Endothelial cell of hepatic sinusoid (primary cell): ENCODE measurements at regions not wholly inside any gene's neighbourhood (a gene's known extent, or its start where the extent isn't known, plus 50 kb on each side); places are given as distances from the start of the nearest gene placed in this dataset.
"Not testable (repeated sequence)": the region's sequence is repeated elsewhere in the genome, so short reads cannot be mapped to it uniquely, and the experiment has no call there.

ENCODE experiments used
- in situ Hi-C: cut with HindIII; loops from 2 replicates; pipeline ENCODE4 v1.10.0; 2017; ENCODE audit warnings: low sequenced_read_pairs

GRCh38 chr5:152185547-152186245 is 219.4 kb downstream of the NMUR2 start:
- in situ Hi-C loops = no loop called here

- in situ Hi-C loops = no loop called here
Observed at GRCh38 chr5:152184266-152184665, 220.8 kb downstream of the NMUR2 start.

- in situ Hi-C loops = no loop called here
Observed at GRCh38 chr5:152181461-152181860, 223.6 kb downstream of the NMUR2 start.

GRCh38 chr5:152178350-152178699 is 226.8 kb downstream of the NMUR2 start:
- in situ Hi-C loops = no loop called here

- in situ Hi-C loops = no loop called here
Observed at GRCh38 chr5:152177626-152178349, 227.3 kb downstream of the NMUR2 start.

GRCh38 chr5:152171888-152172287 is 233.2 kb downstream of the NMUR2 start:
- in situ Hi-C loops = no loop called here

- in situ Hi-C loops = no loop called here
Observed at GRCh38 chr5:152170350-152170749, 234.7 kb downstream of the NMUR2 start.

GRCh38 chr5:152164860-152165259 is 240.2 kb upstream of the GLRA1 start:
- in situ Hi-C loops = no loop called here

- in situ Hi-C loops = not testable (repeated sequence)
Observed at GRCh38 chr5:152159894-152160293, 235.2 kb upstream of the GLRA1 start.

GRCh38 chr5:152154452-152154851 is 229.8 kb upstream of the GLRA1 start:
- in situ Hi-C loops = not testable (repeated sequence)

GRCh38 chr5:152151940-152152339 is 227.3 kb upstream of the GLRA1 start:
- in situ Hi-C loops = no loop called here

GRCh38 chr5:152151113-152151512 is 226.5 kb upstream of the GLRA1 start:
- in situ Hi-C loops = no loop called here

GRCh38 chr5:152147286-152147685 is 222.6 kb upstream of the GLRA1 start:
- in situ Hi-C loops = loop anchor here (25.0 kb wide), 1 partner anchor 535 kb away; no protein-coding TSS in a partner anchor

- in situ Hi-C loops = loop anchor here (25.0 kb wide), 1 partner anchor 534 kb away; no protein-coding TSS in a partner anchor
Observed at GRCh38 chr5:152146566-152146965, 221.9 kb upstream of the GLRA1 start.

GRCh38 chr5:152144556-152144955 is 219.9 kb upstream of the GLRA1 start:
- in situ Hi-C loops = loop anchor here (25.0 kb wide), 1 partner anchor 532 kb away; no protein-coding TSS in a partner anchor

GRCh38 chr5:152144030-152144429 is 219.4 kb upstream of the GLRA1 start:
- in situ Hi-C loops = loop anchor here (25.0 kb wide), 1 partner anchor 532 kb away; no protein-coding TSS in a partner anchor

- in situ Hi-C loops = loop anchor here (25.0 kb wide), 1 partner anchor 531 kb away; no protein-coding TSS in a partner anchor
Observed at GRCh38 chr5:152142840-152143469, 218.3 kb upstream of the GLRA1 start.

- in situ Hi-C loops = loop anchor here (25.0 kb wide), 1 partner anchor 528 kb away; no protein-coding TSS in a partner anchor
Observed at GRCh38 chr5:152140347-152140746, 215.7 kb upstream of the GLRA1 start.

GRCh38 chr5:152137063-152137462 is 212.4 kb upstream of the GLRA1 start:
- in situ Hi-C loops = loop anchor here (5.0 to 25.0 kb wide), 2 partner anchors 310 to 525 kb away; no protein-coding TSS in a partner anchor

GRCh38 chr5:152136321-152136720 is 211.7 kb upstream of the GLRA1 start:
- in situ Hi-C loops = loop anchor here (5.0 to 25.0 kb wide), 2 partner anchors 309 to 524 kb away; no protein-coding TSS in a partner anchor

- in situ Hi-C loops = loop anchor here (5.0 to 25.0 kb wide), 2 partner anchors 309 to 524 kb away; no protein-coding TSS in a partner anchor
Observed at GRCh38 chr5:152135827-152136226, 211.2 kb upstream of the GLRA1 start.
